ENCODE measurements at regions not wholly inside any gene's neighbourhood (a gene's known extent, or its start where the extent isn't known, plus 50 kb on each side); places are given as distances from the start of the nearest gene placed in this dataset.

- intact Hi-C loops (cut with DNase I, micrococcal nuclease), result no loop called here
- Mint-ChIP-seq H3K36me3 (ENCODE audit: low read depth) (no peaks in the 10 kb centered on the region), H3K27me3 (no peaks in the 10 kb centered on the region), H3K27ac (no peak overlapping the region), H3K4me1 (ENCODE audit: low read depth) (no peaks in the 10 kb centered on the region), H3K9me3 (peaks cover 2% of the 10 kb centered on the region), H3K4me3 (no peak overlapping the region)
- ATAC-seq (ENCODE audit: poor library complexity) (no peak), DNase-seq (no peak)
- TF ChIP-seq CTCF (IDR thresholded peaks at IDR 0.05), result no peak
- POLR2A ChIA-PET, result no interaction called here
- Histone ChIP-seq H3K27me3 (ENCODE audit: control insufficient read depth in 1 of 2, insufficient read depth in 2 of 2, low read length in 2 of 2) (no peaks in the 10 kb centered on the region), H3K9me3 (ENCODE audit: control insufficient read depth in 1 of 2, insufficient read depth in 1 of 2, low read length in 2 of 2) (peaks cover 0 to 4% of the 10 kb centered on the region in 2 experiments), H3K36me3 (ENCODE audit: insufficient read depth, low read length) (no peaks in the 10 kb centered on the region), H3K27ac (ENCODE audit: low read depth in 1 of 2, low read length in 2 of 2) (no peak overlapping the region), H3K4me3 (ENCODE audit: low read length) (no peak overlapping the region), H3K4me1 (ENCODE audit: insufficient read depth, low read length) (no peaks in the 10 kb centered on the region)
- CTCF ChIA-PET, result no interaction called here
Observed at GRCh38 chr17:77712578-77712977, 245.9 kb upstream of the TNRC6C start.

GRCh38 chr17:77716289-77716926, 242.1 kb upstream of the TNRC6C start:
- Histone ChIP-seq H3K4me1 (ENCODE audit: insufficient read depth, low read length) (no peaks in the 10 kb centered on the region), H3K27me3 (ENCODE audit: control insufficient read depth in 1 of 2, insufficient read depth in 2 of 2, low read length in 2 of 2) (no peaks in the 10 kb centered on the region), H3K27ac (ENCODE audit: low read depth in 1 of 2, low read length in 2 of 2) (no peak overlapping the region), H3K9me3 (ENCODE audit: control insufficient read depth in 1 of 2, insufficient read depth in 1 of 2, low read length in 2 of 2) (peaks cover 0 to 4% of the 10 kb centered on the region in 2 experiments), H3K36me3 (ENCODE audit: insufficient read depth, low read length) (no peaks in the 10 kb centered on the region), H3K4me3 (ENCODE audit: low read length) (no peak overlapping the region)
- ChIA-PET POLR2A (no interaction called here), CTCF (interaction anchor here (0.6 kb wide), 1 partner anchor 1367 kb away, joined by 4 read pairs; no protein-coding TSS in a partner anchor)
- H3K36me3 Mint-ChIP-seq (ENCODE audit: low read depth), result no peaks in the 10 kb centered on the region
- no peak for ATAC-seq (ENCODE audit: poor library complexity)
- no peaks in the 10 kb centered on the region for H3K27me3 Mint-ChIP-seq
- no peak for DNase-seq
- no peak overlapping the region for H3K27ac Mint-ChIP-seq
- H3K4me1 Mint-ChIP-seq (ENCODE audit: low read depth), result no peaks in the 10 kb centered on the region
- peaks cover 2% of the 10 kb centered on the region for H3K9me3 Mint-ChIP-seq
- intact Hi-C loops (cut with DNase I, micrococcal nuclease), result no loop called here
- no peak overlapping the region for H3K4me3 Mint-ChIP-seq
- TF ChIP-seq CTCF (IDR thresholded peaks at IDR 0.05), result no peak

DNA sequence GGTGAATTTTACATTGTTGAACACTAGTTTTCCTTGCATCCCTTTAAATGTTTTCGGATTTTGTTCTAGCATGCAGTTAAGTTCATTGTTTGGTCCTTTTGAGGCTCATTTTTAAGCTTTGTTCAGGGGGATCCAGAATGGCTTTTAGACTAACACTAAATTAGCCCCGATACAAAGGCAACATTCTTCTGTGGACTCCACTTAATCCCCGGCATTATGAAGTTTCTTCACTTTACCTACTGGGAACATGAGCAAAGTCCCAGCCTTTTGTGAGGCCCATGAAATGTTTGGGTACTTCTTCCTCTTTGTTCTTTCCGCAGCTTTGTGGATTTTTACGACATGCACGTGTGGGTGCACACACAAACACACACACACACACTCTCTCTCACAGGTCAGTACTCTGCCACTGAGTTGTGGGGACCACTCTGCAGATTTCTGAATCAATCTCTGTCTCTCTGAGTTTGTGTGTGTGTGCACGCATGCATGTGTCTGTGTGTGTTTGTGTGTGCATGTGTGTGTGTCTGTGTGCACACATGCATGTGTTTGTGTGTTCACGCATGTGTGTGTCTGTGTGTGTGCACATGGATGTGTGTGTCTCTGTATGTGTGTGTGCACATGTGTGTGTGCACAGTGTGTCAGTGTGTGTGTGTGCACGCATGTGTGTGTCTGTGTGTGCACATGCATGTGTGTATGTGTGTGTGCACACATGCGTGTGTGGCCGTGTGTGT, 240.4 kb upstream of the TNRC6C start:
- POLR2A ChIA-PET, result no interaction called here
- no peak overlapping the region for H3K27ac Mint-ChIP-seq
- no peak for DNase-seq
- CTCF ChIA-PET, result no interaction called here
- H3K36me3 Mint-ChIP-seq (ENCODE audit: low read depth), result no peaks in the 10 kb centered on the region
- no peaks in the 10 kb centered on the region for H3K27me3 ChIP-seq (ENCODE audit: control insufficient read depth in 1 of 2, insufficient read depth in 2 of 2, low read length in 2 of 2)
- intact Hi-C loops (cut with DNase I, micrococcal nuclease), result no loop called here
- no peak for TF ChIP-seq CTCF (IDR thresholded peaks at IDR 0.05)
- no peak overlapping the region for H3K4me3 Mint-ChIP-seq
- peaks cover 2% of the 10 kb centered on the region for H3K9me3 Mint-ChIP-seq
- H3K4me1 Mint-ChIP-seq (ENCODE audit: low read depth), result no peaks in the 10 kb centered on the region
- H3K27me3 Mint-ChIP-seq, result no peaks in the 10 kb centered on the region
- no peak for ATAC-seq (ENCODE audit: poor library complexity)
- no peaks in the 10 kb centered on the region for H3K36me3 ChIP-seq (ENCODE audit: insufficient read depth, low read length)
- no peak overlapping the region for H3K4me3 ChIP-seq (ENCODE audit: low read length)
- H3K27ac ChIP-seq (ENCODE audit: low read depth in 1 of 2, low read length in 2 of 2), result no peak overlapping the region
- H3K4me1 ChIP-seq (ENCODE audit: insufficient read depth, low read length), result no peaks in the 10 kb centered on the region
- peaks cover 0 to 4% of the 10 kb centered on the region in 2 experiments for H3K9me3 ChIP-seq (ENCODE audit: control insufficient read depth in 1 of 2, insufficient read depth in 1 of 2, low read length in 2 of 2)
